WTC11 (cell line): ENCODE measurements at regions not wholly inside any gene's neighbourhood (a gene's known extent, or its start where the extent isn't known, plus 50 kb on each side); places are given as distances from the start of the nearest gene placed in this dataset.
"Not testable (repeated sequence)": the region's sequence is repeated elsewhere in the genome, so short reads cannot be mapped to it uniquely, and the experiment has no call there.

Experiments
- ATAC-seq: fragments of 200-7000 bp; cut with Tn5 transposase; 2 replicates; pipeline ENCODE4 v1.10.0; 2021; ENCODE audit warnings: mild to moderate bottlenecking, moderate library complexity
- CTCF ChIA-PET: fragments of 300-600 bp; sonication (Branson Sonifier 250); formaldehyde crosslinking; loops from one replicate; lab custom pipeline; 2021; ENCODE audit warnings: antibody characterized with exemption; lab: Charles Lee
- POLR2A ChIA-PET: fragments of 350-600 bp; sonication (Branson Sonifier 250); formaldehyde crosslinking; loops from one replicate; lab custom pipeline; 2021; ENCODE audit warnings: antibody characterized with exemption; lab: Charles Lee
- DNase-seq: peaks from one replicate; pipeline ENCODE4 v3.0.0; 2021; ENCODE audit warnings: low spot score
- H3K27ac Mint-ChIP-seq: 2 replicates; pipeline ENCODE4 v1.8.0; 2021; ENCODE audit warnings: mixed read lengths
- H3K27me3 Mint-ChIP-seq: 2 replicates; pipeline ENCODE4 v1.8.0; 2021; ENCODE audit warnings: low read depth, mild to moderate bottlenecking, moderate library complexity, mixed read lengths
- H3K36me3 Mint-ChIP-seq: 2 replicates; pipeline ENCODE4 v1.8.0; 2021; ENCODE audit warnings: mixed read lengths
- H3K4me1 Mint-ChIP-seq: 2 replicates; pipeline ENCODE4 v1.8.0; 2022; ENCODE audit warnings: mixed read lengths
- H3K4me3 Mint-ChIP-seq: 2 replicates; pipeline ENCODE4 v1.8.0; 2021; ENCODE audit warnings: mild to moderate bottlenecking, moderate library complexity, mixed read lengths
- H3K9me3 Mint-ChIP-seq: 2 replicates; pipeline ENCODE4 v1.8.0; 2021; ENCODE audit warnings: mixed read lengths
- CBFB ChIP-seq: sonication (generic); formaldehyde crosslinking; IDR thresholded peaks from 2 replicates; pipeline ENCODE4 v1.8.1; 2022; ENCODE audit warnings: mild to moderate bottlenecking, low read depth, missing genetic modification reagents
- ESRRA ChIP-seq: sonication (generic); formaldehyde crosslinking; IDR thresholded peaks from 2 replicates; pipeline ENCODE4 v1.8.1; 2022; ENCODE audit warnings: mild to moderate bottlenecking, missing genetic modification reagents, borderline replicate concordance
- ETV6 ChIP-seq: sonication (generic); formaldehyde crosslinking; IDR thresholded peaks from 2 replicates; pipeline ENCODE4 v1.8.1; 2022; ENCODE audit warnings: mild to moderate bottlenecking, missing genetic modification reagents
- FOXK1 ChIP-seq: sonication (generic); formaldehyde crosslinking; IDR thresholded peaks from 2 replicates; pipeline ENCODE4 v1.8.0; 2022; ENCODE audit warnings: mild to moderate bottlenecking, moderate library complexity, missing genetic modification reagents
- GABPB1 ChIP-seq: sonication (generic); formaldehyde crosslinking; IDR thresholded peaks from 2 replicates; pipeline ENCODE4 v1.8.1; 2023; ENCODE audit warnings: mild to moderate bottlenecking, missing genetic modification reagents
- RORB ChIP-seq: fragments of 250-450 bp; sonication (Bioruptor Pico); IDR thresholded peaks from 2 replicates; pipeline ENCODE4 v1.9.0; 2021; ENCODE audit warnings: mild to moderate bottlenecking
- SP1 ChIP-seq: sonication (generic); formaldehyde crosslinking; conservative IDR thresholded peaks from 2 replicates; pipeline ENCODE4 v1.8.1; 2022; ENCODE audit warnings: missing genetic modification reagents
- ZNF121 ChIP-seq: sonication (generic); formaldehyde crosslinking; IDR thresholded peaks from 2 replicates; pipeline ENCODE4 v1.8.0; 2023; ENCODE audit warnings: missing genetic modification reagents
- ZNF138 ChIP-seq: sonication (generic); formaldehyde crosslinking; conservative IDR thresholded peaks from 2 replicates; pipeline ENCODE4 v1.8.1; 2022; ENCODE audit warnings: mild to moderate bottlenecking, moderate library complexity, missing genetic modification reagents
- ZNF219 ChIP-seq: sonication (generic); formaldehyde crosslinking; IDR thresholded peaks from 2 replicates; pipeline ENCODE4 v1.8.0; 2023; ENCODE audit warnings: missing genetic modification reagents, mild to moderate bottlenecking, borderline replicate concordance
- ZNF396 ChIP-seq: fragments of 250-450 bp; sonication (Bioruptor Pico); IDR thresholded peaks from 2 replicates; pipeline ENCODE4 v1.8.0; 2021; ENCODE audit warnings: mild to moderate bottlenecking, moderate library complexity, borderline replicate concordance
- TF ChIP-seq, protein P1 (sequence below): sonication (generic); formaldehyde crosslinking; IDR thresholded peaks from 2 replicates; pipeline ENCODE4 v1.8.1; 2023; ENCODE audit warnings: mild to moderate bottlenecking, missing genetic modification reagents, borderline replicate concordance
- TF ChIP-seq, protein P2 (sequence below): sonication (generic); formaldehyde crosslinking; IDR thresholded peaks from 2 replicates; pipeline ENCODE4 v1.8.0; 2022; ENCODE audit warnings: missing genetic modification reagents
- TF ChIP-seq, protein P3 (sequence below): sonication (generic); formaldehyde crosslinking; IDR thresholded peaks from 2 replicates; pipeline ENCODE4 v1.8.1; 2023; ENCODE audit warnings: mild to moderate bottlenecking, missing genetic modification reagents, moderate library complexity
- TF ChIP-seq, protein P4 (sequence below): sonication (generic); formaldehyde crosslinking; IDR thresholded peaks from 2 replicates; pipeline ENCODE4 v1.8.1; 2022; ENCODE audit warnings: mild to moderate bottlenecking, missing genetic modification reagents, moderate library complexity, borderline replicate concordance

DNA sequence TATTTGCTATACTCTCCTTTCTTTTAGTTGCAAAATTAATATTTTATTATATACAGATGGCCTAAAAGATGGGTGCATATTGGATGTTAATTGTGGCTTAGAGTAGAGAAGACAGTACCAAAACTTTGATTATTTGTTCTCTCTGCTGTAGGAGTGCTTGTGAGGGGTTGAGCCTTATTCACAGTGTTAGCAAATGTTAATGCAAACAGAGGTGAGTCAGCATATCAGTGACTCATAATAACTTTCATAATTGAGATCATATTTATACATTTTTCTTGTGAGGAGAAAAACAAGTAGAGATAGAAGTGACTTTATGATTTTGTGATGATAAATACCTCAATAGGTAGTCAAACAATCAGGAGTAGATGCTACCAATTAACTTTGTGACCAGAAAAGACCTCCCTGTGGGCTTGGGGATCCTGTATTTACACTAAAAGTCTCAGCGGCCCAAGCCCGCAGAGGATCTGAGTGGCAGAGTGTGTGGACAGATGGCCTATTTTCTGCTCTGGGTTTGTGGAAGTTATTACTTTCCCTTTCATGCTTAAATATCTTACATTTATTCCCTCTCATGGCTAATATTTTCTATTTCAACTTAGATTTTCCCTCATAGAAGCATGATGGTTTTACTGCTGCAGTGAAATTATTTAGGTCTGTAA lies 226.5 kb downstream of the TAF11L14 start:
- DNase-seq: no peak
- peaks cover 39% of the 10 kb centered on the region for H3K9me3 Mint-ChIP-seq
- POLR2A ChIA-PET: no interaction called here
- H3K27me3 Mint-ChIP-seq: no peaks in the 10 kb centered on the region
- no peak overlapping the region for H3K27ac Mint-ChIP-seq
- H3K4me1 Mint-ChIP-seq: no peaks in the 10 kb centered on the region
- H3K4me3 Mint-ChIP-seq: no peak overlapping the region
- no peak for TF ChIP-seq ZNF138 (CRISPR knock-in tag)
- TF ChIP-seq CBFB: no peak
- no peak for TF ChIP-seq GABPB1
- no peak for TF ChIP-seq FOXK1 (CRISPR knock-in tag)
- TF ChIP-seq, protein P1, sequence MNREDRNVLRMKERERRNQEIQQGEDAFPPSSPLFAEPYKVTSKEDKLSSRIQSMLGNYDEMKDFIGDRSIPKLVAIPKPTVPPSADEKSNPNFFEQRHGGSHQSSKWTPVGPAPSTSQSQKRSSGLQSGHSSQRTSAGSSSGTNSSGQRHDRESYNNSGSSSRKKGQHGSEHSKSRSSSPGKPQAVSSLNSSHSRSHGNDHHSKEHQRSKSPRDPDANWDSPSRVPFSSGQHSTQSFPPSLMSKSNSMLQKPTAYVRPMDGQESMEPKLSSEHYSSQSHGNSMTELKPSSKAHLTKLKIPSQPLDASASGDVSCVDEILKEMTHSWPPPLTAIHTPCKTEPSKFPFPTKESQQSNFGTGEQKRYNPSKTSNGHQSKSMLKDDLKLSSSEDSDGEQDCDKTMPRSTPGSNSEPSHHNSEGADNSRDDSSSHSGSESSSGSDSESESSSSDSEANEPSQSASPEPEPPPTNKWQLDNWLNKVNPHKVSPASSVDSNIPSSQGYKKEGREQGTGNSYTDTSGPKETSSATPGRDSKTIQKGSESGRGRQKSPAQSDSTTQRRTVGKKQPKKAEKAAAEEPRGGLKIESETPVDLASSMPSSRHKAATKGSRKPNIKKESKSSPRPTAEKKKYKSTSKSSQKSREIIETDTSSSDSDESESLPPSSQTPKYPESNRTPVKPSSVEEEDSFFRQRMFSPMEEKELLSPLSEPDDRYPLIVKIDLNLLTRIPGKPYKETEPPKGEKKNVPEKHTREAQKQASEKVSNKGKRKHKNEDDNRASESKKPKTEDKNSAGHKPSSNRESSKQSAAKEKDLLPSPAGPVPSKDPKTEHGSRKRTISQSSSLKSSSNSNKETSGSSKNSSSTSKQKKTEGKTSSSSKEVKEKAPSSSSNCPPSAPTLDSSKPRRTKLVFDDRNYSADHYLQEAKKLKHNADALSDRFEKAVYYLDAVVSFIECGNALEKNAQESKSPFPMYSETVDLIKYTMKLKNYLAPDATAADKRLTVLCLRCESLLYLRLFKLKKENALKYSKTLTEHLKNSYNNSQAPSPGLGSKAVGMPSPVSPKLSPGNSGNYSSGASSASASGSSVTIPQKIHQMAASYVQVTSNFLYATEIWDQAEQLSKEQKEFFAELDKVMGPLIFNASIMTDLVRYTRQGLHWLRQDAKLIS: no peak
- no peak for TF ChIP-seq ZNF121 (CRISPR knock-in tag)
- TF ChIP-seq, protein P2, sequence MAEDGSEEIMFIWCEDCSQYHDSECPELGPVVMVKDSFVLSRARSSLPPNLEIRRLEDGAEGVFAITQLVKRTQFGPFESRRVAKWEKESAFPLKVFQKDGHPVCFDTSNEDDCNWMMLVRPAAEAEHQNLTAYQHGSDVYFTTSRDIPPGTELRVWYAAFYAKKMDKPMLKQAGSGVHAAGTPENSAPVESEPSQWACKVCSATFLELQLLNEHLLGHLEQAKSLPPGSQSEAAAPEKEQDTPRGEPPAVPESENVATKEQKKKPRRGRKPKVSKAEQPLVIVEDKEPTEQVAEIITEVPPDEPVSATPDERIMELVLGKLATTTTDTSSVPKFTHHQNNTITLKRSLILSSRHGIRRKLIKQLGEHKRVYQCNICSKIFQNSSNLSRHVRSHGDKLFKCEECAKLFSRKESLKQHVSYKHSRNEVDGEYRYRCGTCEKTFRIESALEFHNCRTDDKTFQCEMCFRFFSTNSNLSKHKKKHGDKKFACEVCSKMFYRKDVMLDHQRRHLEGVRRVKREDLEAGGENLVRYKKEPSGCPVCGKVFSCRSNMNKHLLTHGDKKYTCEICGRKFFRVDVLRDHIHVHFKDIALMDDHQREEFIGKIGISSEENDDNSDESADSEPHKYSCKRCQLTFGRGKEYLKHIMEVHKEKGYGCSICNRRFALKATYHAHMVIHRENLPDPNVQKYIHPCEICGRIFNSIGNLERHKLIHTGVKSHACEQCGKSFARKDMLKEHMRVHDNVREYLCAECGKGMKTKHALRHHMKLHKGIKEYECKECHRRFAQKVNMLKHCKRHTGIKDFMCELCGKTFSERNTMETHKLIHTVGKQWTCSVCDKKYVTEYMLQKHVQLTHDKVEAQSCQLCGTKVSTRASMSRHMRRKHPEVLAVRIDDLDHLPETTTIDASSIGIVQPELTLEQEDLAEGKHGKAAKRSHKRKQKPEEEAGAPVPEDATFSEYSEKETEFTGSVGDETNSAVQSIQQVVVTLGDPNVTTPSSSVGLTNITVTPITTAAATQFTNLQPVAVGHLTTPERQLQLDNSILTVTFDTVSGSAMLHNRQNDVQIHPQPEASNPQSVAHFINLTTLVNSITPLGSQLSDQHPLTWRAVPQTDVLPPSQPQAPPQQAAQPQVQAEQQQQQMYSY (CRISPR knock-in tag): no peak
- TF ChIP-seq, protein P3, sequence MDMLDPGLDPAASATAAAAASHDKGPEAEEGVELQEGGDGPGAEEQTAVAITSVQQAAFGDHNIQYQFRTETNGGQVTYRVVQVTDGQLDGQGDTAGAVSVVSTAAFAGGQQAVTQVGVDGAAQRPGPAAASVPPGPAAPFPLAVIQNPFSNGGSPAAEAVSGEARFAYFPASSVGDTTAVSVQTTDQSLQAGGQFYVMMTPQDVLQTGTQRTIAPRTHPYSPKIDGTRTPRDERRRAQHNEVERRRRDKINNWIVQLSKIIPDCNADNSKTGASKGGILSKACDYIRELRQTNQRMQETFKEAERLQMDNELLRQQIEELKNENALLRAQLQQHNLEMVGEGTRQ (CRISPR knock-in tag): no peak
- no peak for TF ChIP-seq ESRRA (CRISPR knock-in tag)
- TF ChIP-seq ETV6 (CRISPR knock-in tag): no peak
- no peak for TF ChIP-seq RORB (CRISPR knock-in tag)
- no peak for TF ChIP-seq ZNF396 (CRISPR knock-in tag)
- TF ChIP-seq, protein P4, sequence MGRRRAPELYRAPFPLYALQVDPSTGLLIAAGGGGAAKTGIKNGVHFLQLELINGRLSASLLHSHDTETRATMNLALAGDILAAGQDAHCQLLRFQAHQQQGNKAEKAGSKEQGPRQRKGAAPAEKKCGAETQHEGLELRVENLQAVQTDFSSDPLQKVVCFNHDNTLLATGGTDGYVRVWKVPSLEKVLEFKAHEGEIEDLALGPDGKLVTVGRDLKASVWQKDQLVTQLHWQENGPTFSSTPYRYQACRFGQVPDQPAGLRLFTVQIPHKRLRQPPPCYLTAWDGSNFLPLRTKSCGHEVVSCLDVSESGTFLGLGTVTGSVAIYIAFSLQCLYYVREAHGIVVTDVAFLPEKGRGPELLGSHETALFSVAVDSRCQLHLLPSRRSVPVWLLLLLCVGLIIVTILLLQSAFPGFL: no peak
- no peak for TF ChIP-seq ZNF219
- TF ChIP-seq SP1 (CRISPR knock-in tag): no peak
- TF ChIP-seq, all 79 proteins: peak for 0
- H3K36me3 Mint-ChIP-seq: peaks cover 14% of the 10 kb centered on the region
- CTCF ChIA-PET: no interaction called here
- ATAC-seq: no peak

DNA sequence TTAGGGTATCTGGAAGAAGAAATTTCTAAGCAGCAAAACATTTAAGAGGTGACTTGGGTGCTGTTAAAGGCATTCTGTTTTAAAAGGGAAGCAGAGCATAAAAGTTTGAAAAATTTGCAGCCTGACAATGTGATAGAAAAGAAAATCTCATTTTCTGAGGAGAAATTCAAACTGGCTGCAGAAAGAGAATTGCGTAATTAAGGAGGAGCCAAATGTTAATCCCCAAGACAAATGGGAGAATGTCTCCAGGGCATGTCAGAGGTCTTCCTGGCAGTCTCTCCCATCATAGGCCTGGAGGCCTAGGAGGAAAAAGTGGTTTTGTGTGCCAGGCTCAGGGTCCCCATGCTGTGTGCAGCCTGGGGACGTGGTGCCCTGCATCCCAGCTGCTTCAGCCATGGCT lies 230.6 kb downstream of the TAF11L14 start:
- CTCF ChIA-PET, DNase-seq, H3K27me3 Mint-ChIP-seq, H3K27ac Mint-ChIP-seq, H3K4me1 Mint-ChIP-seq, POLR2A ChIA-PET, ATAC-seq, H3K4me3 Mint-ChIP-seq: not testable (repeated sequence)
- Mint-ChIP-seq H3K9me3 (peaks cover 62% of the 10 kb centered on the region), H3K36me3 (peaks cover 22% of the 10 kb centered on the region)

DNA sequence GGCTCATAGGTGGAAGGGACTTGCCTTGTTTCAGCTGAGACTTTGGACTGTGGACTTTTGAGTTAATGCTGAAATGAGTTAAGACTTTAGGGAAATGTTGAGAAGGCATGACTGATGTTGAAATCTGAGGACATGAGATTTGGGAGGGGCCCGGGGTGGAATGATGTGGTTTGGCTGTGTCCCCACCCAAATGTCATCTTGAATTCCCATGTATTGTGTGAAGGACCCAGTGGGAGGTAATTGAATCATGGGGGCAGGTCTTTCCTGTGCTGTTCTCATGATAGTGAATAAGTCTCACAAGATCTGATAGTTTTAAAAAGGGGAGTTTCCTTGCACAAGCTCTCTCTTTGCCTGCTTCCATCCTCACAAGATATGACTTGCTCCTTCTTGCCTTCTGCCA lies 231.7 kb downstream of the TAF11L14 start:
- H3K4me3 Mint-ChIP-seq, H3K27me3 Mint-ChIP-seq, POLR2A ChIA-PET, H3K27ac Mint-ChIP-seq, DNase-seq, CTCF ChIA-PET, H3K4me1 Mint-ChIP-seq, ATAC-seq: not testable (repeated sequence)
- H3K36me3 Mint-ChIP-seq: peaks cover 25% of the 10 kb centered on the region
- H3K9me3 Mint-ChIP-seq: peaks cover 66% of the 10 kb centered on the region
